ENCODE measurements at regions not wholly inside any gene's neighbourhood (a gene's known extent, or its start where the extent isn't known, plus 50 kb on each side); places are given as distances from the start of the nearest gene placed in this dataset.

DNA sequence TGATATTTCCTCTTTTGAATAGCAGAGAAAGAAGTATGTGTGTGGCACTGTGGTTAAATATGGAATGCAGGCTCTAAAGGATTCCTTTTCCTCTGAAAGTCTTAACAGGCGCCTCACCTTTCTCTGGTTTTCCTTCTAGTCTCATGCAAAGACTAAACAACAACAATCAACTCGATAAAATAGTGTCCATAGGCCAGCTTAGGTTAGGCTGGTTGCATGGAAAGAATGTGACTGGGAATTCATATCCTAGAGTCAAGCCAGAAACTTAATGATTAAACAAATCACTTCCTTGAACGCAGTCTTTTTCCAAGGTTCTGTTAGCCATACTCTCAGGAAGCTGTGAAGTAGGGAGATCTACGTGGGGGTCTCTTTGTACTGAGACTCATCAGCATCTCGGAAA, 800.8 kb upstream of the ID2 start:
- DNase-seq (ENCODE audit: low read depth), result no peak
- H3K4me3 ChIP-seq (ENCODE audit: control insufficient read depth, low read depth, low read length), result no peak overlapping the region
- TF ChIP-seq, protein P1, sequence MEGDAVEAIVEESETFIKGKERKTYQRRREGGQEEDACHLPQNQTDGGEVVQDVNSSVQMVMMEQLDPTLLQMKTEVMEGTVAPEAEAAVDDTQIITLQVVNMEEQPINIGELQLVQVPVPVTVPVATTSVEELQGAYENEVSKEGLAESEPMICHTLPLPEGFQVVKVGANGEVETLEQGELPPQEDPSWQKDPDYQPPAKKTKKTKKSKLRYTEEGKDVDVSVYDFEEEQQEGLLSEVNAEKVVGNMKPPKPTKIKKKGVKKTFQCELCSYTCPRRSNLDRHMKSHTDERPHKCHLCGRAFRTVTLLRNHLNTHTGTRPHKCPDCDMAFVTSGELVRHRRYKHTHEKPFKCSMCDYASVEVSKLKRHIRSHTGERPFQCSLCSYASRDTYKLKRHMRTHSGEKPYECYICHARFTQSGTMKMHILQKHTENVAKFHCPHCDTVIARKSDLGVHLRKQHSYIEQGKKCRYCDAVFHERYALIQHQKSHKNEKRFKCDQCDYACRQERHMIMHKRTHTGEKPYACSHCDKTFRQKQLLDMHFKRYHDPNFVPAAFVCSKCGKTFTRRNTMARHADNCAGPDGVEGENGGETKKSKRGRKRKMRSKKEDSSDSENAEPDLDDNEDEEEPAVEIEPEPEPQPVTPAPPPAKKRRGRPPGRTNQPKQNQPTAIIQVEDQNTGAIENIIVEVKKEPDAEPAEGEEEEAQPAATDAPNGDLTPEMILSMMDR (conservative IDR thresholded peaks at IDR 0.05; ENCODE audit: control insufficient read depth, insufficient read depth, low read depth, low read length), result no peak

GRCh38 chr2:7881466-7881865, 800.4 kb upstream of the ID2 start:
- TF ChIP-seq, protein P1 (conservative IDR thresholded peaks at IDR 0.05; ENCODE audit: control insufficient read depth, insufficient read depth, low read depth, low read length), result no peak
- no peak for DNase-seq (ENCODE audit: low read depth)
- H3K4me3 ChIP-seq (ENCODE audit: control insufficient read depth, low read depth, low read length), result no peak overlapping the region

DNA sequence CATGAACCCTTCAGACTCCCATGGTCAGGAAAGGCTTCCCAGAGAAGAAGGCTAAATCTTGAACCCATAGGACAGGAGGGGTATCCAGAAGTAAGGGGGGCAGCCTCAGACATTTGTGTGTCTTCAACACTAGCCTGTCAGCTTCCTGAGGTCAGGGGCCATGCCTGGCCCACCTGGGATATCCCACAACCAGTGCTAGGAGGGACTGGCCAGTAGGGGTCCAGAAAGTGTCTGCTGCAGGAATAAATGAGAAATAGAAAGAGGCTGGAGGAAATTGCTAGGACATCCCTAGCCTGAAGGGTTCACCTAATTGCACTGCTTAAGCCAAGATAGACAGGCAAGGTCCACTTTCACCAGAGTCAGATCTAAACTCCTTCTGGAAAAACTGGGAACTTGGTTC, 799.6 kb upstream of the ID2 start:
- TF ChIP-seq, protein P1 (conservative IDR thresholded peaks at IDR 0.05; ENCODE audit: control insufficient read depth, insufficient read depth, low read depth, low read length), result no peak
- no peak for DNase-seq (ENCODE audit: low read depth)
- H3K4me3 ChIP-seq (ENCODE audit: control insufficient read depth, low read depth, low read length), result no peak overlapping the region

- TF ChIP-seq, protein P1 (conservative IDR thresholded peaks at IDR 0.05; ENCODE audit: control insufficient read depth, insufficient read depth, low read depth, low read length), result no peak
- H3K4me3 ChIP-seq (ENCODE audit: control insufficient read depth, low read depth, low read length), result no peak overlapping the region
- DNase-seq (ENCODE audit: low read depth), result no peak
These were observed 797.5 kb upstream of the ID2 start for GRCh38 chr2:7884338-7884737.

- TF ChIP-seq, protein P1 (conservative IDR thresholded peaks at IDR 0.05; ENCODE audit: control insufficient read depth, insufficient read depth, low read depth, low read length), result no peak
- no peak overlapping the region for H3K4me3 ChIP-seq (ENCODE audit: control insufficient read depth, low read depth, low read length)
- no peak for DNase-seq (ENCODE audit: low read depth)
These were observed 795.2 kb upstream of the ID2 start for GRCh38 chr2:7886666-7887065.

DNA sequence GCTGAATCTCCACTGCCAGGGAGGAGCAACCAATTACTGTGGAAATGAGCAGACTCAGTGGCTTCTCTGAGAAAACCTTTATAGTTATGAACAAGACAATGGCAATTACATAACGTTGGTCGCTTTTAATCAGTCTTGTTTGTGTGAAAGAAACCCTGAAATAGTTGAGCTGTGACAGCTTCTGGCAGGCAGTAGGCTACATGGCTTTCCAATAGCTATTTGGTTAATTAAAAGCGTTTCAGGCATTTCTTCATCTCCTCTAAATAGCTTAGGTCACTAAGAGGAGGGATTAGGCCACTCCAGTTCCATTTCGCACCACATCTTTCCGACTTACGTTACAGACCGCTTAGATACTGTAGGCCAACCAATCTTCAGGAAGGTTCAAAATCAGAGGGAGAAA, 794.4 kb upstream of the ID2 start:
- no peak for DNase-seq (ENCODE audit: low read depth)
- TF ChIP-seq, protein P1 (conservative IDR thresholded peaks at IDR 0.05; ENCODE audit: control insufficient read depth, insufficient read depth, low read depth, low read length), result no peak
- H3K4me3 ChIP-seq (ENCODE audit: control insufficient read depth, low read depth, low read length), result no peak overlapping the region

GRCh38 chr2:7888876-7889275, 793.0 kb upstream of the ID2 start:
- DNase-seq (ENCODE audit: low read depth), result no peak
- no peak overlapping the region for H3K4me3 ChIP-seq (ENCODE audit: control insufficient read depth, low read depth, low read length)

More at GRCh38 chr2:7888876-7889275, 793.0 kb upstream of the ID2 start:
- TF ChIP-seq, protein P1 (conservative IDR thresholded peaks at IDR 0.05; ENCODE audit: control insufficient read depth, insufficient read depth, low read depth, low read length), result no peak

All from fibroblast of mammary gland (primary cell).